Nephron (organoid): ENCODE measurements at regions not wholly inside any gene's neighbourhood (a gene's known extent, or its start where the extent isn't known, plus 50 kb on each side); places are given as distances from the start of the nearest gene placed in this dataset.

Source experiments
- H3K27ac Mint-ChIP-seq, 3 experiments: 2 replicates each; pipeline ENCODE4 v1.8.0; 2020; ENCODE audit warnings: mixed read lengths in 3 of 3, mild to moderate bottlenecking in 2 of 3, moderate library complexity in 1 of 3
- H3K27me3 Mint-ChIP-seq: 2 replicates; pipeline ENCODE4 v1.8.0; 2021; ENCODE audit warnings: low read depth, mild to moderate bottlenecking, moderate library complexity, mixed read lengths
- H3K36me3 Mint-ChIP-seq: 2 replicates; pipeline ENCODE4 v1.8.0; 2020; ENCODE audit warnings: low read depth, mixed read lengths
- H3K4me1 Mint-ChIP-seq: 2 replicates; pipeline ENCODE4 v1.8.0; 2020; ENCODE audit warnings: mixed read lengths
- H3K4me3 Mint-ChIP-seq, 3 experiments: 2 replicates each; pipeline ENCODE4 v1.8.0; 2020; ENCODE audit warnings: mild to moderate bottlenecking in 3 of 3, mixed read lengths in 3 of 3, moderate library complexity in 2 of 3
- H3K9me3 Mint-ChIP-seq: 2 replicates; pipeline ENCODE4 v1.8.0; 2020; ENCODE audit warnings: mixed read lengths
- CTCF ChIP-seq, 3 experiments: fragments of 200-600 bp; sonication (generic); IDR thresholded peaks; one replicate each; pipeline ENCODE4 v1.5.0; 2021; ENCODE audit warnings: antibody characterized with exemption in 3 of 3; ENCODE audit not compliant: unreplicated experiment in 3 of 3

DNA sequence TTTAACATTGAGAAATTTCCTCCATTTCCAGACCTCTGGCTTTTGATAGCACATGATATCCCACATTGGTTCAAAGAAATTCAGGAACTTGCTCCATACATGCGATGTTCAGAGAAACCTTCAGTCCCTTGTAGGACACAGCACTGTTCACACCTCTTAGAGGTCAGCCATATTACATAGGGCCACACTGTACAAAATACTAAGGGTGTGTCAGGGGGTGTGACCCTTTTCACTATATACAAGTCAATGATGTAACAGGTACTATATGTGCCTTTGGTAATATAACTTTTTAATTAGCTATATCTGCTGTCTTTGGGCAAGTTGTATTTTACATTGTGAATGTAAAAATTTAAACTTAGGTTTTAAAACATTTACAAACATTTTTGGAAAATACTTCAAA lies 505.5 kb downstream of the ENC1 start:
- TF ChIP-seq CTCF (IDR thresholded peaks at IDR 0.05; ENCODE audit: unreplicated experiment in 3 of 3): no peak
- Mint-ChIP-seq H3K4me3 (no peak overlapping the region), H3K36me3 (no peaks in the 10 kb centered on the region), H3K27ac (peak overlapping the region in 1 of 3 experiments; percentile 95), H3K27me3 (no peaks in the 10 kb centered on the region), H3K9me3 (no peaks in the 10 kb centered on the region), H3K4me1 (peaks cover 53% of the 10 kb centered on the region)

DNA sequence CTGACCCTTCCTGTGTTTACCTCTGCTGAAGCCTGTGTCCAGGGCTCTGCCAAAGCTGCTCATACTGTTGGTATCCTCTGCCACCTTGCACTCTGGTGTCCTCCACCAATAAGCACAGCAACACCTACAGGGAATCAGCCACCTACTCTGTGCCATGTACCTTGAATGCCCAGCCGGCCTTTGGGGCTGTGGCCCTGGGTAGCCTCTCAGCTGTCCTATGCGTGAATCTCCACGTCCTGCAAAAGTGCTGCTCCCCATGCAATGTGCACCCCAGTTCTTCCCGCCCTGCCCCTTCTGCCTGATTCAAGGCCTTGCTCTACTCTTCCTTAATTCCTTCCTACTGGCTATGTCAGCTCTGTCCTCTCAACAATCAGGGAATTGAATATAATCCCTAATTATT lies 506.5 kb downstream of the ARHGEF28 start:
- Mint-ChIP-seq H3K4me1 (peaks cover 65% of the 10 kb centered on the region), H3K9me3 (no peaks in the 10 kb centered on the region), H3K4me3 (no peak overlapping the region), H3K27me3 (no peaks in the 10 kb centered on the region), H3K36me3 (no peaks in the 10 kb centered on the region), H3K27ac (peak overlapping the region in 1 of 3 experiments; percentile 10)
- TF ChIP-seq CTCF (IDR thresholded peaks at IDR 0.05; ENCODE audit: unreplicated experiment in 3 of 3): no peak

GRCh38 chr5:74131250-74131649 lies 505.3 kb downstream of the ARHGEF28 start:
- Mint-ChIP-seq H3K9me3 (no peaks in the 10 kb centered on the region), H3K4me3 (no peak overlapping the region), H3K4me1 (peaks cover 64% of the 10 kb centered on the region), H3K27me3 (no peaks in the 10 kb centered on the region), H3K27ac (peak overlapping the region in 1 of 3 experiments; percentile 54), H3K36me3 (no peaks in the 10 kb centered on the region)
- no peak for TF ChIP-seq CTCF (IDR thresholded peaks at IDR 0.05; ENCODE audit: unreplicated experiment in 3 of 3)

GRCh38 chr5:74130155-74130897 lies 504.3 kb downstream of the ARHGEF28 start:
- Mint-ChIP-seq H3K36me3 (no peaks in the 10 kb centered on the region), H3K4me3 (no peak overlapping the region), H3K4me1 (peaks cover 55% of the 10 kb centered on the region), H3K9me3 (no peaks in the 10 kb centered on the region), H3K27me3 (no peaks in the 10 kb centered on the region), H3K27ac (peak overlapping the region; percentile 1 to 54 (median 28))
- TF ChIP-seq CTCF (IDR thresholded peaks at IDR 0.05; ENCODE audit: unreplicated experiment in 3 of 3): no peak

DNA sequence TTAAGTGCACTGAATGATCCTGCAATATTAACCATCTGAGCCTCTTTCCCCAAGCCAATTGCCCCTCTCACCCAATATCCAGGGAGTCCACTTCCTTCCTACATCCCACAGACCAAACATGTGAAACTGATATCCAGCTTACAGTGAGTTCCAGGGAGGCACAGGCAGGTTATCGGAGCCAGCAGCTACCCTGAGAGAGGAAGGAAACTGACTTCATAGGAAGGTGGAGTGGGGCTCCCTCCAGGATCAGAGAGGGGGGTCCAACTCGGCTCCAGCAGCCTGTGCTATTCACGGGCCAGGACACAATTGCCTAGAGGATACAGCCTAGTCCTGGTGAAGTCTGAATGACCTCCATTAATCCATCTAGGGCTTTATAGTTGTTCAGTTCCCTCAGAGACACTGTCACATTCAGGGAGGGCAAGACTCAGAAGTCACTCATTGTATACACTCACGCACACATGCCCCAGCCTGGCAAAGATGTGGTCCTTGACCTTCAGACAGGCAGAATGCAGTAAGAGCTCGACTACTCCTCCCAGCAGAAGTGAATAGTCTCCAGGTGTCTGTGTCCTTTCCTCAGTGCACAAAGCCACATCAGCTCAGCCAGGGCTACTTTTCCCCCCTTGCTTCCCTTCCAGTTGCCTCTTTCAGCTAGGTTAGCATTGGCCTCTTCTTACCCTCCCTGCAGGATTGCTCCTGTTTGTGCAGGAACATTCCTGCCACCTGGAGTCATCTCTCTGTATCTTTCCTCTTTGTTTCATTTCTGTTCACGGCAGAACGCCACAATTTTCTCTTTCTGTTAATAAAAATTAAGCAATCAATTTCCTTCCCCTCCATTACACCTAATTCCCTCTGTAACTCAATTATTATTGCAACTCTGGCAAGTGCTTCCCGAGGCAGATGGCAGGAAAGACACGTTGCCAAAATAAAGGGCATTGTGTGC lies 501.7 kb downstream of the ARHGEF28 start:
- peaks cover 66% of the 10 kb centered on the region for H3K4me1 Mint-ChIP-seq

More for the DNA sequence above, 501.7 kb downstream of the ARHGEF28 start:
- Mint-ChIP-seq H3K27me3 (no peaks in the 10 kb centered on the region), H3K4me3 (no peak overlapping the region), H3K9me3 (no peaks in the 10 kb centered on the region), H3K36me3 (no peaks in the 10 kb centered on the region), H3K27ac (peak overlapping the region; percentile 23 to 69 (median 55))
- TF ChIP-seq CTCF (IDR thresholded peaks at IDR 0.05; ENCODE audit: unreplicated experiment in 3 of 3): peak; percentile 21 to 33 (median 26)
